ENCODE measurements at regions not wholly inside any gene's neighbourhood (a gene's known extent, or its start where the extent isn't known, plus 50 kb on each side); places are given as distances from the start of the nearest gene placed in this dataset.

GRCh38 chr5:98713027-98713426 lies 60.4 kb upstream of the RGMB start:
- H3K27ac ChIP-seq (replicated peaks) = no peak overlapping the region
- H3K4me3 ChIP-seq (replicated peaks; ENCODE audit: insufficient read depth, low read length) = no peak overlapping the region
- TF ChIP-seq, protein P1, sequence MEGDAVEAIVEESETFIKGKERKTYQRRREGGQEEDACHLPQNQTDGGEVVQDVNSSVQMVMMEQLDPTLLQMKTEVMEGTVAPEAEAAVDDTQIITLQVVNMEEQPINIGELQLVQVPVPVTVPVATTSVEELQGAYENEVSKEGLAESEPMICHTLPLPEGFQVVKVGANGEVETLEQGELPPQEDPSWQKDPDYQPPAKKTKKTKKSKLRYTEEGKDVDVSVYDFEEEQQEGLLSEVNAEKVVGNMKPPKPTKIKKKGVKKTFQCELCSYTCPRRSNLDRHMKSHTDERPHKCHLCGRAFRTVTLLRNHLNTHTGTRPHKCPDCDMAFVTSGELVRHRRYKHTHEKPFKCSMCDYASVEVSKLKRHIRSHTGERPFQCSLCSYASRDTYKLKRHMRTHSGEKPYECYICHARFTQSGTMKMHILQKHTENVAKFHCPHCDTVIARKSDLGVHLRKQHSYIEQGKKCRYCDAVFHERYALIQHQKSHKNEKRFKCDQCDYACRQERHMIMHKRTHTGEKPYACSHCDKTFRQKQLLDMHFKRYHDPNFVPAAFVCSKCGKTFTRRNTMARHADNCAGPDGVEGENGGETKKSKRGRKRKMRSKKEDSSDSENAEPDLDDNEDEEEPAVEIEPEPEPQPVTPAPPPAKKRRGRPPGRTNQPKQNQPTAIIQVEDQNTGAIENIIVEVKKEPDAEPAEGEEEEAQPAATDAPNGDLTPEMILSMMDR (IDR thresholded peaks at IDR 0.05; ENCODE audit: insufficient read depth, low read length) = no peak
- no peak for TF ChIP-seq POLR2AphosphoS5 (IDR thresholded peaks at IDR 0.05; ENCODE audit: low read depth)
- TF ChIP-seq SPI1 (IDR thresholded peaks at IDR 0.05; ENCODE audit: borderline replicate concordance, low read depth) = no peak
- TF ChIP-seq GABPA (IDR thresholded peaks at IDR 0.05; ENCODE audit: low read depth) = no peak
- TF ChIP-seq, protein P2, sequence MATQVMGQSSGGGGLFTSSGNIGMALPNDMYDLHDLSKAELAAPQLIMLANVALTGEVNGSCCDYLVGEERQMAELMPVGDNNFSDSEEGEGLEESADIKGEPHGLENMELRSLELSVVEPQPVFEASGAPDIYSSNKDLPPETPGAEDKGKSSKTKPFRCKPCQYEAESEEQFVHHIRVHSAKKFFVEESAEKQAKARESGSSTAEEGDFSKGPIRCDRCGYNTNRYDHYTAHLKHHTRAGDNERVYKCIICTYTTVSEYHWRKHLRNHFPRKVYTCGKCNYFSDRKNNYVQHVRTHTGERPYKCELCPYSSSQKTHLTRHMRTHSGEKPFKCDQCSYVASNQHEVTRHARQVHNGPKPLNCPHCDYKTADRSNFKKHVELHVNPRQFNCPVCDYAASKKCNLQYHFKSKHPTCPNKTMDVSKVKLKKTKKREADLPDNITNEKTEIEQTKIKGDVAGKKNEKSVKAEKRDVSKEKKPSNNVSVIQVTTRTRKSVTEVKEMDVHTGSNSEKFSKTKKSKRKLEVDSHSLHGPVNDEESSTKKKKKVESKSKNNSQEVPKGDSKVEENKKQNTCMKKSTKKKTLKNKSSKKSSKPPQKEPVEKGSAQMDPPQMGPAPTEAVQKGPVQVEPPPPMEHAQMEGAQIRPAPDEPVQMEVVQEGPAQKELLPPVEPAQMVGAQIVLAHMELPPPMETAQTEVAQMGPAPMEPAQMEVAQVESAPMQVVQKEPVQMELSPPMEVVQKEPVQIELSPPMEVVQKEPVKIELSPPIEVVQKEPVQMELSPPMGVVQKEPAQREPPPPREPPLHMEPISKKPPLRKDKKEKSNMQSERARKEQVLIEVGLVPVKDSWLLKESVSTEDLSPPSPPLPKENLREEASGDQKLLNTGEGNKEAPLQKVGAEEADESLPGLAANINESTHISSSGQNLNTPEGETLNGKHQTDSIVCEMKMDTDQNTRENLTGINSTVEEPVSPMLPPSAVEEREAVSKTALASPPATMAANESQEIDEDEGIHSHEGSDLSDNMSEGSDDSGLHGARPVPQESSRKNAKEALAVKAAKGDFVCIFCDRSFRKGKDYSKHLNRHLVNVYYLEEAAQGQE (IDR thresholded peaks at IDR 0.05; ENCODE audit: insufficient replicate concordance, low read depth) = no peak
- no peak for DNase-seq (ENCODE audit: low read depth in 1 of 2, low spot score in 1 of 2)
- H3K27me3 ChIP-seq (ENCODE audit: insufficient read depth, poor library complexity, severe bottlenecking) = no peaks in the 10 kb centered on the region

DNA sequence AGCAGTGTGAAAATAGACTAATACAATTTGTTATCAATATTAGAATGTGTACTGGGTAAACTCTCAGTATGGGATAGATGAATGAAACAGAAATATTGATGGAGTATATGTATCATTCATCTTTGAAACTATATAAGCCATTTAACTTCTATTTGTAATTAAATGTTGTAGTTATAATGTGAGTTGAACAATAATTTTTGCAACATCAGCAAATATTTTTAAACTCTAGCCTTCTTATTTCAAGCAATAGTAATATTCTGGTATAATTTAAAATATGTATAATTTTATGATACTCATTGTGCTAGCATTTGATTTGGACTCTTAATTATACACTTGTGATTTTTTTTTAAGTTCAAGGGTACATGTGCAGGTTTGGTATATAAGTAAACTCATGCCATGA lies 59.6 kb upstream of the RGMB start:
- no peak for DNase-seq (ENCODE audit: low read depth in 1 of 2, low spot score in 1 of 2)
- Histone ChIP-seq H3K27me3 (ENCODE audit: insufficient read depth, poor library complexity, severe bottlenecking) (no peaks in the 10 kb centered on the region), H3K4me3 (replicated peaks; ENCODE audit: insufficient read depth, low read length) (no peak overlapping the region), H3K27ac (replicated peaks) (no peak overlapping the region)
- TF ChIP-seq, protein P1 (IDR thresholded peaks at IDR 0.05; ENCODE audit: insufficient read depth, low read length) = no peak
- TF ChIP-seq POLR2AphosphoS5 (IDR thresholded peaks at IDR 0.05; ENCODE audit: low read depth) = no peak
- no peak for TF ChIP-seq SPI1 (IDR thresholded peaks at IDR 0.05; ENCODE audit: borderline replicate concordance, low read depth)
- TF ChIP-seq, protein P2 (IDR thresholded peaks at IDR 0.05; ENCODE audit: insufficient replicate concordance, low read depth) = no peak
- no peak for TF ChIP-seq GABPA (IDR thresholded peaks at IDR 0.05; ENCODE audit: low read depth)

- no peak for DNase-seq (ENCODE audit: low read depth in 1 of 2, low spot score in 1 of 2)
- no peak overlapping the region for H3K4me3 ChIP-seq (replicated peaks; ENCODE audit: insufficient read depth, low read length)
- TF ChIP-seq POLR2AphosphoS5 (IDR thresholded peaks at IDR 0.05; ENCODE audit: low read depth) (no peak), GABPA (IDR thresholded peaks at IDR 0.05; ENCODE audit: low read depth) (no peak), SPI1 (IDR thresholded peaks at IDR 0.05; ENCODE audit: borderline replicate concordance, low read depth) (no peak)
- TF ChIP-seq, protein P2 (IDR thresholded peaks at IDR 0.05; ENCODE audit: insufficient replicate concordance, low read depth) = no peak
- TF ChIP-seq, protein P1 (IDR thresholded peaks at IDR 0.05; ENCODE audit: insufficient read depth, low read length) = no peak
- H3K27me3 ChIP-seq (ENCODE audit: insufficient read depth, poor library complexity, severe bottlenecking) = no peaks in the 10 kb centered on the region
- H3K27ac ChIP-seq (replicated peaks) = no peak overlapping the region
These were observed 58.7 kb upstream of the RGMB start for GRCh38 chr5:98714710-98715288.
